H1 (cell line): ENCODE measurements at regions not wholly inside any gene's neighbourhood (a gene's known extent, or its start where the extent isn't known, plus 50 kb on each side); places are given as distances from the start of the nearest gene placed in this dataset.

Experiments used
- MAX ChIP-seq: IDR thresholded peaks from 2 replicates; pipeline ENCODE4 v1.6.1; 2012; ENCODE audit warnings: inconsistent platforms

DNA sequence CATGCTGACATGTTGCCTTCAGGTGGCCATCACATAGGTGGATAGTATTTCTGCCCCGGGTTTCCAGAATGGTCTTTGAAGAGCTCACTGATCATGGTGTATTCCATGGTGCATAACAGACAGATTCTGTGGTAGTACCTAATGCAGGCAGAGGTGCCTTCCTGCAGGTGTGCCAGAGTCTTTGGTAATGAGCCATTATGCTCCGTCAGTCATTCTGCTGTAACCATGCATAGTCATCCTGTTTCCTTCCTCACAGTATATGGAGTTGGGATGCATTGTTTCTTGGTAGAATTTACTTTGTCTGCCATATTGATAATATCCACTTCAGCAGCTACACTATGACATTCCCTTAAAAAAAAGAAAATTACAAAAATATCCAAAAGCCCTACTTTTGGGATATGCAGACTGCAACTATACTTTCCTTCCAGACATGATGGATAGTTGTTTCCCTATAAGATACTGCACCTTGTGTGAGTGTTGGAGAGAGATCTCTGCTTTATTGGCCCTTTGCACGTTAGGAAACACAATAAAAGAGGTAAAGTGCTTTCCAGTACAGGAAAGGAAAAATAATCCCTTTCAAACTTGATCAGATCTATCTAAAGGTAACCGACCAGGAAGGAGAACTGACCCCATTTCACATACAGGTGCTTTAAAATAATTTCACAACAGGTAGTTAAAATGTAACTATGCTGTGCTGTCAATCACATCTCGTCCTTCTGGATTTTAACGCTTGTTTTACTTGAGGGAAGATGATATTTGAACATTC is 537.5 kb upstream of the WWC1 start (continued):
- TF ChIP-seq MAX, result no peak
